ENCODE measurements at regions not wholly inside any gene's neighbourhood (a gene's known extent, or its start where the extent isn't known, plus 50 kb on each side); places are given as distances from the start of the nearest gene placed in this dataset.

GRCh38 chr4:3365871-3366842 lies 73.3 kb downstream of the RGS12 start:
- TF ChIP-seq OSR1 (CRISPR knock-in tag; IDR thresholded peaks at IDR 0.05), result no peak
- TF ChIP-seq PATZ1 (CRISPR knock-in tag; IDR thresholded peaks at IDR 0.05; ENCODE audit: borderline replicate concordance), result no peak
- TF ChIP-seq ZNF70 (CRISPR knock-in tag; IDR thresholded peaks at IDR 0.05), result no peak
- no peak for TF ChIP-seq ARNTL (CRISPR knock-in tag; IDR thresholded peaks at IDR 0.05; ENCODE audit: borderline replicate concordance, low read depth)
- TF ChIP-seq TSHZ2 (CRISPR knock-in tag; IDR thresholded peaks at IDR 0.05), result no peak
- TF ChIP-seq CREB5 (CRISPR knock-in tag; IDR thresholded peaks at IDR 0.05; ENCODE audit: low read depth), result no peak
- TF ChIP-seq ZC3H10 (CRISPR knock-in tag; IDR thresholded peaks at IDR 0.05), result no peak
- TF ChIP-seq ZNF565 (CRISPR knock-in tag; conservative IDR thresholded peaks at IDR 0.05; ENCODE audit: low read depth), result no peak
- TF ChIP-seq ESRRG (CRISPR knock-in tag; IDR thresholded peaks at IDR 0.05), result no peak
- no peak for TF ChIP-seq TCF4 (CRISPR knock-in tag; IDR thresholded peaks at IDR 0.05; ENCODE audit: borderline replicate concordance)
- TF ChIP-seq ZFP3 (CRISPR knock-in tag; IDR thresholded peaks at IDR 0.05), result no peak
